ENCODE measurements at regions not wholly inside any gene's neighbourhood (a gene's known extent, or its start where the extent isn't known, plus 50 kb on each side); places are given as distances from the start of the nearest gene placed in this dataset.
"Not testable (repeated sequence)": the region's sequence is repeated elsewhere in the genome, so short reads cannot be mapped to it uniquely, and the experiment has no call there.

DNA sequence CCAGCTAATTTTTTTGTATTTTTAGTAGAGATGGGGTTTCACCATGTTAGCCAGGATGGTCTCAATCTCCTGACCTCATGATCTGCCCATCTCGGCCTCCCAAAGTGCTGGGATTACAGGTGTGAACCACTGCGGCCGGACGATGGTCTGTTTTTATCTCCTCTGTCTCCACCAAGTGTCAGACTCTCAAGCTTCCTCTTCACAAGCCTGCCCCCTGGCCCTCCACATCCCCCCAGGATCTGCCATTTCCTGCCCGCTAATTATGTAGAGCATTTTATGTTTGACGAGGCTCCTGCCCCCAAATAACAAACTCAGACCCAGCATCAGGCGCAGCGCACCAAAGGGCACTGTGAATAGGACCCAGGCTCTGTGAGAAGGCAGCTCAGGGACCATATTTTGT, 101.8 kb upstream of the PCBD1 start:
- not testable (repeated sequence) for TF ChIP-seq POLR2A, POLR2AphosphoS5, EP300 (IDR thresholded peaks at IDR 0.05)
- TF ChIP-seq, protein P1, sequence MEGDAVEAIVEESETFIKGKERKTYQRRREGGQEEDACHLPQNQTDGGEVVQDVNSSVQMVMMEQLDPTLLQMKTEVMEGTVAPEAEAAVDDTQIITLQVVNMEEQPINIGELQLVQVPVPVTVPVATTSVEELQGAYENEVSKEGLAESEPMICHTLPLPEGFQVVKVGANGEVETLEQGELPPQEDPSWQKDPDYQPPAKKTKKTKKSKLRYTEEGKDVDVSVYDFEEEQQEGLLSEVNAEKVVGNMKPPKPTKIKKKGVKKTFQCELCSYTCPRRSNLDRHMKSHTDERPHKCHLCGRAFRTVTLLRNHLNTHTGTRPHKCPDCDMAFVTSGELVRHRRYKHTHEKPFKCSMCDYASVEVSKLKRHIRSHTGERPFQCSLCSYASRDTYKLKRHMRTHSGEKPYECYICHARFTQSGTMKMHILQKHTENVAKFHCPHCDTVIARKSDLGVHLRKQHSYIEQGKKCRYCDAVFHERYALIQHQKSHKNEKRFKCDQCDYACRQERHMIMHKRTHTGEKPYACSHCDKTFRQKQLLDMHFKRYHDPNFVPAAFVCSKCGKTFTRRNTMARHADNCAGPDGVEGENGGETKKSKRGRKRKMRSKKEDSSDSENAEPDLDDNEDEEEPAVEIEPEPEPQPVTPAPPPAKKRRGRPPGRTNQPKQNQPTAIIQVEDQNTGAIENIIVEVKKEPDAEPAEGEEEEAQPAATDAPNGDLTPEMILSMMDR (IDR thresholded peaks at IDR 0.05): not testable (repeated sequence)

Data from upper lobe of left lung (tissue), 4 donors.